ENCODE measurements at regions not wholly inside any gene's neighbourhood (a gene's known extent, or its start where the extent isn't known, plus 50 kb on each side); places are given as distances from the start of the nearest gene placed in this dataset.

DNA sequence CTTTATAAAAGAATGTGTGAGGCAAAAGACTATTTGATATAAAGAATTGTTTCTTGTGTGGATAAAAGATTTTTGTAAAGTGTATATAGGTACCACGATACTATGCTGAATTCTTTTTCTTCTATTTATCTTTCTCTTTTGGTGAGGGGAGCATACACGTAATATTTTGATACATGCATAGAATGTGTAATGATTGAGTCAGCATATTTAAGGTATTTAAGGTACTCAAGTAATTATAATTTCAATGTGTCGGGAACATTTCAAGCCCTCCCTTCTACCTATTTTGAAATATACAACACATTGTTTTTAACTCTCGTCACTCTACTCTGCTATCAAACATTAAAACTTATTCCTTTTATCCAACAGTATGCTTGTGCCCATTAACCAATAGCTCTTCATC is 1221.6 kb upstream of the PHF14 start:
- no peak for DNase-seq (ENCODE audit: low read depth)
- no peak overlapping the region for H3K4me3 ChIP-seq (ENCODE audit: control insufficient read depth, low read depth, low read length)
- TF ChIP-seq, protein P1, sequence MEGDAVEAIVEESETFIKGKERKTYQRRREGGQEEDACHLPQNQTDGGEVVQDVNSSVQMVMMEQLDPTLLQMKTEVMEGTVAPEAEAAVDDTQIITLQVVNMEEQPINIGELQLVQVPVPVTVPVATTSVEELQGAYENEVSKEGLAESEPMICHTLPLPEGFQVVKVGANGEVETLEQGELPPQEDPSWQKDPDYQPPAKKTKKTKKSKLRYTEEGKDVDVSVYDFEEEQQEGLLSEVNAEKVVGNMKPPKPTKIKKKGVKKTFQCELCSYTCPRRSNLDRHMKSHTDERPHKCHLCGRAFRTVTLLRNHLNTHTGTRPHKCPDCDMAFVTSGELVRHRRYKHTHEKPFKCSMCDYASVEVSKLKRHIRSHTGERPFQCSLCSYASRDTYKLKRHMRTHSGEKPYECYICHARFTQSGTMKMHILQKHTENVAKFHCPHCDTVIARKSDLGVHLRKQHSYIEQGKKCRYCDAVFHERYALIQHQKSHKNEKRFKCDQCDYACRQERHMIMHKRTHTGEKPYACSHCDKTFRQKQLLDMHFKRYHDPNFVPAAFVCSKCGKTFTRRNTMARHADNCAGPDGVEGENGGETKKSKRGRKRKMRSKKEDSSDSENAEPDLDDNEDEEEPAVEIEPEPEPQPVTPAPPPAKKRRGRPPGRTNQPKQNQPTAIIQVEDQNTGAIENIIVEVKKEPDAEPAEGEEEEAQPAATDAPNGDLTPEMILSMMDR (conservative IDR thresholded peaks at IDR 0.05; ENCODE audit: control insufficient read depth, insufficient read depth, low read depth, low read length): no peak

DNA sequence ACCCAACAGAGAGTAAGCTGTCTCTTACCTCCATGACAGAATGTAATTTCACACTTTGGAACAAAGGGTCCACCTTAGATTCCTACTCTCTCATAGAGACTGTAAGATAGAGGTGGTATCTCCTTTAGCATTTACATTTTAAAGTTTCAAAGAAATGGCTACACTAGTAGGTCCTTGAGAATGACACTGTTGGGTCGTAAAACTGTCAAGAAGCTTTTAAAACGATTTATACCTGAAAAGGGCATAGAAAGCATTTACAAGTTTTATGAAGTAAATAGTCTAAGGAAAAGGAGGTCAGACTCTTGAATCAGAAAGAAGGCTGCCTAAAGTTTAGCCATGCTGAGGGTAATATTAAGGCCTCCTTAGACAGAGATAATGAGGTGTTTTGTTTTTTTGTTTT is 1212.4 kb upstream of the PHF14 start:
- DNase-seq (ENCODE audit: low read depth): no peak
- TF ChIP-seq, protein P1 (conservative IDR thresholded peaks at IDR 0.05; ENCODE audit: control insufficient read depth, insufficient read depth, low read depth, low read length): no peak

DNA sequence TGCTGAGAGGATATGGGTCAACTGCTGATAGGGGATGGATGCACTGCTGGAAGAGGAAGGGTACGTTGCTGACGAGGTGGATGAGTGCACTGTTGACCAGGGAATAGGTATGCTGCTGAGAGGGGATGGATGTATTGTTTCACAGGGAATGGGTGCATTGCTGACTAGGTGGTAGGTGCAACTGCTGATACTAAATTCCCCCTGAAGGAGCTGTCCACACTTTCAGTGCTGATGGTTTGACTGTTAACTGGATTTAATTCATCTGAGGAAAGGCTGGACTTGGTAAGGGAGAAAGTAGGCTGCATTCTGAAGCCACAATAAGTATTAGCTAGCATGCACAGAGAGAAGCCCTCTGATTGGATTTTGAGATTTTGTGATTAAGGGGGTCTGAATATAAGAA is 1196.8 kb upstream of the PHF14 start:
- no peak for DNase-seq (ENCODE audit: low read depth)
- TF ChIP-seq, protein P1 (conservative IDR thresholded peaks at IDR 0.05; ENCODE audit: control insufficient read depth, insufficient read depth, low read depth, low read length): no peak
- no peak overlapping the region for H3K4me3 ChIP-seq (ENCODE audit: control insufficient read depth, low read depth, low read length)

More for the DNA sequence above, 1212.4 kb upstream of the PHF14 start:
- no peak overlapping the region for H3K4me3 ChIP-seq (ENCODE audit: control insufficient read depth, low read depth, low read length)

DNA sequence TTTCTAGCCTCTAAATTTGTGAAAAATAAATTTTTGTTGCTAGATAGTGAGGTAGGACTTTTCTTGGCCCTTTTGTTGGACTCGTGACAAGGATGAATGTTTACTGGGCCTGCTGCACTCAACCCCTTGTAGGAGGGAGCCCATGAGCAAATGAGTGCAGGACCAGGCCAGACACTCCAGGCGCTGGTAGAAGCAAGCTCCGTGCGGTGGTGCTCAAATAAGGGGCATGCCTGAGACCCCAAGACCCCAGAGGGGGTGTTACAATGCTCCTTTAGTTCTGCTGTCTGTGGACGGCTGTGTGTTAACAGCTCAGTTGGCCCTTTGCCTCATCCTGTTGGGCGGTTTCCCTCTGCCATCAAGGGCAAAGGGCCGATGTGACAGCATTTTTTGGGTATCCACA is 1195.3 kb upstream of the PHF14 start:
- DNase-seq (ENCODE audit: low read depth): no peak
- TF ChIP-seq, protein P1 (conservative IDR thresholded peaks at IDR 0.05; ENCODE audit: control insufficient read depth, insufficient read depth, low read depth, low read length): no peak
- no peak overlapping the region for H3K4me3 ChIP-seq (ENCODE audit: control insufficient read depth, low read depth, low read length)

DNA sequence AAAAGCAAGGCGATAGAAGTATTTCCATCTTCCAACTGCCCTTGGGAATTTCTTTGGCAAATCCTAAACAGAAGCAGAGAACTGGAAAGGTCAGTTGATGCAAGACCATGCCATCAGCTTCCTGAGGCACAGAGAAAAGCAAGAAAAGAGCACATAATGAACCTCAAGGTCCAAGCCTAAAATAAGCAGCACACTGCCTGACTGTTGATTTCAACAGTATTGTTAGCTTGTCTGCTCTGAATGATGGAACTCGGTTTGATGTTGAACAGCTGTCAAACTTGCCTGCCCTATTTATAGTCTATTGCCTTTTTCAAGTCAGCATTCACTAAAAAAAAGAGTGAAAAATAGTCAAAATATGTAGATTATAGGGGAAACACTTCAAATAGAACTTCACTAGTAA is 1192.0 kb upstream of the PHF14 start:
- TF ChIP-seq, protein P1 (conservative IDR thresholded peaks at IDR 0.05; ENCODE audit: control insufficient read depth, insufficient read depth, low read depth, low read length): no peak
- DNase-seq (ENCODE audit: low read depth): no peak
- H3K4me3 ChIP-seq (ENCODE audit: control insufficient read depth, low read depth, low read length): no peak overlapping the region

DNA sequence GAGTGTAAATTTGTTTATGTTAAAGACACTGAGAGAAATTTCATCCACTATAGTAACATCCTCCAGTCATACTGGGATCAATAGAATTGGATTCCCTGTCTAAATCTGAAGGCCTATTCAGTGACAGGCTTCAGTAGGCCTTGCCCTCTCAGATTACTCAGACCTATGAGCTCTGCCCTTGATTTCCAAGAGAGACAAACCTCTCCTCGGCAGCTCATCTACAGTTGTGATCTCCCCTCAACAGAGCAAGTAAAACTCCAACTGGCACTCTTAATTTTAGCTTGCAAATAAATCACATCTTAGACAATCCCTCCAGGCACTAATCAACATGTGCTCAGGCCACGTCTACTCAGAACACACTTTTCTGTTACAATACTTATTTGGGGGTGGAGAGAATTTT is 1191.4 kb upstream of the PHF14 start:
- H3K4me3 ChIP-seq (ENCODE audit: control insufficient read depth, low read depth, low read length): no peak overlapping the region
- DNase-seq (ENCODE audit: low read depth): no peak
- TF ChIP-seq, protein P1 (conservative IDR thresholded peaks at IDR 0.05; ENCODE audit: control insufficient read depth, insufficient read depth, low read depth, low read length): no peak

DNA sequence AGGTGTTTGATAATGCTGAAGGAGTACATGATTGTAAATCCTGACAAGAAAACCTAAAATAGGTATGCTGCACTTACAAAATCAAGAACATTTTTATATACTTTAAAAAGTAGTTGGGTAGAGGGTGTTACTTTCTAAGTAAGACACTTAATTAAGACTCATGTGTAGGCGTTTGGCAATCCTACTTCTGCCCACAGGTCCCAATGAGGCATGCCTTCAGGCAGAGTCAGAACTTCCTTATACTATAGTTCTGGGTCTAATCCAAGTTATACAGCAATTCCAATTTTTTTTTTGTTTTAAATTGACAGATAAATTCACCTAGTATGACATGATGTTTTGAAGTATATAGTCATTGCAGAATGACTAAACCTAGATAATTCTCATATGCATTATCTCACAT is 1188.5 kb upstream of the PHF14 start:
- DNase-seq (ENCODE audit: low read depth): no peak
- no peak overlapping the region for H3K4me3 ChIP-seq (ENCODE audit: control insufficient read depth, low read depth, low read length)
- TF ChIP-seq, protein P1 (conservative IDR thresholded peaks at IDR 0.05; ENCODE audit: control insufficient read depth, insufficient read depth, low read depth, low read length): no peak

Measured in fibroblast of mammary gland (primary cell).